ENCODE measurements at regions not wholly inside any gene's neighbourhood (a gene's known extent, or its start where the extent isn't known, plus 50 kb on each side); places are given as distances from the start of the nearest gene placed in this dataset.

- no peak for TF ChIP-seq CTCF (IDR thresholded peaks at IDR 0.05; ENCODE audit: insufficient read depth, low read length, poor library complexity, severe bottlenecking)
- no peak for DNase-seq (ENCODE audit: low read depth)
- Histone ChIP-seq H3K4me3 (ENCODE audit: low read depth, low read length) (no peak overlapping the region), H3K36me3 (ENCODE audit: control insufficient read depth, insufficient read depth, low read length) (no peaks in the 10 kb centered on the region), H3K27me3 (ENCODE audit: control insufficient read depth, insufficient read depth, low read length) (no peaks in the 10 kb centered on the region)
Observed at GRCh38 chr7:94205529-94205928, 189.2 kb upstream of the COL1A2 start.

GRCh38 chr7:94206295-94206694 lies 188.4 kb upstream of the COL1A2 start:
- Histone ChIP-seq H3K27me3 (ENCODE audit: control insufficient read depth, insufficient read depth, low read length) (no peaks in the 10 kb centered on the region), H3K36me3 (ENCODE audit: control insufficient read depth, insufficient read depth, low read length) (no peaks in the 10 kb centered on the region), H3K4me3 (ENCODE audit: low read depth, low read length) (no peak overlapping the region)
- no peak for TF ChIP-seq CTCF (IDR thresholded peaks at IDR 0.05; ENCODE audit: insufficient read depth, low read length, poor library complexity, severe bottlenecking)
- DNase-seq (ENCODE audit: low read depth), result no peak

GRCh38 chr7:94212160-94212559 lies 182.5 kb upstream of the COL1A2 start:
- TF ChIP-seq CTCF (IDR thresholded peaks at IDR 0.05; ENCODE audit: insufficient read depth, low read length, poor library complexity, severe bottlenecking), result no peak

GRCh38 chr7:94216944-94217461 lies 177.7 kb upstream of the COL1A2 start:
- Histone ChIP-seq H3K4me3 (ENCODE audit: low read depth, low read length) (no peak overlapping the region), H3K27me3 (ENCODE audit: control insufficient read depth, insufficient read depth, low read length) (no peaks in the 10 kb centered on the region), H3K36me3 (ENCODE audit: control insufficient read depth, insufficient read depth, low read length) (no peaks in the 10 kb centered on the region)
- no peak for DNase-seq (ENCODE audit: low read depth)
- no peak for TF ChIP-seq CTCF (IDR thresholded peaks at IDR 0.05; ENCODE audit: insufficient read depth, low read length, poor library complexity, severe bottlenecking)

More at GRCh38 chr7:94212160-94212559, 182.5 kb upstream of the COL1A2 start:
- H3K36me3 ChIP-seq (ENCODE audit: control insufficient read depth, insufficient read depth, low read length), result no peaks in the 10 kb centered on the region
- no peaks in the 10 kb centered on the region for H3K27me3 ChIP-seq (ENCODE audit: control insufficient read depth, insufficient read depth, low read length)
- DNase-seq (ENCODE audit: low read depth), result no peak
- H3K4me3 ChIP-seq (ENCODE audit: low read depth, low read length), result no peak overlapping the region

GRCh38 chr7:94217766-94218165 lies 176.9 kb upstream of the COL1A2 start:
- no peak for DNase-seq (ENCODE audit: low read depth)
- H3K27me3 ChIP-seq (ENCODE audit: control insufficient read depth, insufficient read depth, low read length), result no peaks in the 10 kb centered on the region
- no peak for TF ChIP-seq CTCF (IDR thresholded peaks at IDR 0.05; ENCODE audit: insufficient read depth, low read length, poor library complexity, severe bottlenecking)

GRCh38 chr7:94222516-94222915 lies 172.2 kb upstream of the COL1A2 start:
- Histone ChIP-seq H3K27me3 (ENCODE audit: control insufficient read depth, insufficient read depth, low read length) (no peaks in the 10 kb centered on the region), H3K4me3 (ENCODE audit: low read depth, low read length) (no peak overlapping the region), H3K36me3 (ENCODE audit: control insufficient read depth, insufficient read depth, low read length) (no peaks in the 10 kb centered on the region)
- no peak for TF ChIP-seq CTCF (IDR thresholded peaks at IDR 0.05; ENCODE audit: insufficient read depth, low read length, poor library complexity, severe bottlenecking)
- DNase-seq (ENCODE audit: low read depth), result no peak

More at GRCh38 chr7:94217766-94218165, 176.9 kb upstream of the COL1A2 start:
- no peak overlapping the region for H3K4me3 ChIP-seq (ENCODE audit: low read depth, low read length)
- H3K36me3 ChIP-seq (ENCODE audit: control insufficient read depth, insufficient read depth, low read length), result no peaks in the 10 kb centered on the region
